AG10803 (cell line): ENCODE measurements at regions not wholly inside any gene's neighbourhood (a gene's known extent, or its start where the extent isn't known, plus 50 kb on each side); places are given as distances from the start of the nearest gene placed in this dataset.

ENCODE experiments used
- DNase-seq: peaks from one replicate; pipeline ENCODE4 v3.0.0; 2010; ENCODE audit warnings: low read depth
- H3K4me3 ChIP-seq: 2 replicates; pipeline ENCODE4 v1.5.1; 2011; ENCODE audit warnings: mild to moderate bottlenecking, low read length, control low read depth
- TF ChIP-seq, protein P1 (sequence below): conservative IDR thresholded peaks from 2 replicates; pipeline ENCODE4 v1.5.1; 2011; ENCODE audit warnings: mild to moderate bottlenecking, low read length, control low read depth, inconsistent platforms

DNA sequence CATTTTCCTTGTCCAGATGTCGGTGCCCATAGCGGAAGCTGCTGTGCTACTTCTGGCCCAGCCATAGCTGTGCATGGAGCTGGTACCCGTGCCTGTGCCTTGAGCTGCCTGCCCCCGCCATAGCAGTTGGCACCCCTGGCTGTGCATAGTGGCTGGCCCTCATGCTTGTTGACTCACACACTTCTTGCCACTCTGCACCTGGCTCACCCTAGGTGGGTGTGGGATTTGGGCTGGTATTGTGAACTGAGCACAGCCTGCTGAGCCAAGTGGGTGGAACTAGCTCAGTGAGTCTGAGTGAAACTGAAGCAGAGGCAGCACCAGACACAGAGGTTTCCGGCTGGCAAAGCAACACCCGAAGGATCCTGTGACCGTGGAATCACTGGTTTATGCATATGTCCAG, 689.5 kb upstream of the EYS start:
- no peak overlapping the region for H3K4me3 ChIP-seq
- DNase-seq: no peak
- TF ChIP-seq, protein P1, sequence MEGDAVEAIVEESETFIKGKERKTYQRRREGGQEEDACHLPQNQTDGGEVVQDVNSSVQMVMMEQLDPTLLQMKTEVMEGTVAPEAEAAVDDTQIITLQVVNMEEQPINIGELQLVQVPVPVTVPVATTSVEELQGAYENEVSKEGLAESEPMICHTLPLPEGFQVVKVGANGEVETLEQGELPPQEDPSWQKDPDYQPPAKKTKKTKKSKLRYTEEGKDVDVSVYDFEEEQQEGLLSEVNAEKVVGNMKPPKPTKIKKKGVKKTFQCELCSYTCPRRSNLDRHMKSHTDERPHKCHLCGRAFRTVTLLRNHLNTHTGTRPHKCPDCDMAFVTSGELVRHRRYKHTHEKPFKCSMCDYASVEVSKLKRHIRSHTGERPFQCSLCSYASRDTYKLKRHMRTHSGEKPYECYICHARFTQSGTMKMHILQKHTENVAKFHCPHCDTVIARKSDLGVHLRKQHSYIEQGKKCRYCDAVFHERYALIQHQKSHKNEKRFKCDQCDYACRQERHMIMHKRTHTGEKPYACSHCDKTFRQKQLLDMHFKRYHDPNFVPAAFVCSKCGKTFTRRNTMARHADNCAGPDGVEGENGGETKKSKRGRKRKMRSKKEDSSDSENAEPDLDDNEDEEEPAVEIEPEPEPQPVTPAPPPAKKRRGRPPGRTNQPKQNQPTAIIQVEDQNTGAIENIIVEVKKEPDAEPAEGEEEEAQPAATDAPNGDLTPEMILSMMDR: no peak

DNA sequence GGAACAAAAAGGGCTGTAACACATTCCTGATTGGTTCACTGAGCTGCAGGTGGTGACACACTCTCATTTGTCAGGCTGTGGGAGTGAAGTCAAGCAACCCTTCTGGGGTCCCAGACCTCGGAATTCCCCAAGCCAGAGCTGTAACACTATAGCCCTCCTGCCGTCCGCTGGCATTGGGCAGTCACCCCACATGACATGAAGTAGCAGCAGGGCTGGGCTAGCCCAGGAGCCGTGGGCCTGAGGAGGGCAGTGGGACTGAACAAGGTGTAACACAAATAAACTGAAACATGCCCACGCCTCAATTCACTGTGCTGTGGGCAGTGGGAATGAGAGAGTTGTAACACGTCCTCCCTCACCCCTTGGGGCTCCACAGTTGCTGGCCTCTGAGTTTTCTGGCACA, 689.1 kb upstream of the EYS start:
- no peak for DNase-seq
- no peak overlapping the region for H3K4me3 ChIP-seq
- TF ChIP-seq, protein P1: no peak

DNA sequence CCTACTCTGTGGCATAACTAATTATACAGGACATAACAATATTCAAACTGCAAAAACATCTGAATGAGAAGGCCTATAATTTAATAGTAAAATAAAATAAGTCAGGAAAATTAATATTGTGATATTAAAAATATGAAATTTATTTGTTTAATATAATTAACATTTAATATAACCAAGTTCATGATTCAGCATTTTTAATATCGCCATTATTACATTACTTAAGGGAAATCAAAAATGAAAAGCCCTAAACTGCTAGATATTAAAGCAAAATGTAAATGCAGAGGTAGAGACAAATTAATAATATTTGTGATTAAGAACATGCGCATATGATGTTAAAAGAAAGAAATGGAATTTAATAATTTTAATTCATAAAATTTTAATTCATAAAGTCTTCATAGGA, 683.4 kb upstream of the EYS start:
- H3K4me3 ChIP-seq: no peak overlapping the region
- TF ChIP-seq, protein P1: no peak
- DNase-seq: no peak

DNA sequence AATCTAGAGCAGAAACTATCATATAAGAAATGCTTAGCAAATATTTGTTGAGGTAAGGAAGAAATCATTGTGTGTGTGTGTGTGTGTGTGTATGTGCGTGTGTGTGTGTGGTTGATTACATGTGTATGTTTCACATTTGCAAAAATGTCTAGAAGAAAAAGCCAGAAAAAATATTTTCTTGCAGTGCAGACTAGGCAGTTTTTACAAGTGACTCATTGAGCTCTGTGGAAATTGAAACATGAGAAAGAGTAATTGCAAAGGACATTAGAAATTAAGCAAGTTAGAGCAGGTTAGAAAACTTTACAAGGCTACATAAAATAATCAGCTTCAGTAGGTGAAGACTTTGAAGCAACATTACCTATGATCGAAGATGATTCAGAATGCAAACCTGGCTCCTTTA, 669.0 kb upstream of the EYS start:
- TF ChIP-seq, protein P1: no peak
- H3K4me3 ChIP-seq: no peak overlapping the region
- peak; percentile 3 for DNase-seq

DNA sequence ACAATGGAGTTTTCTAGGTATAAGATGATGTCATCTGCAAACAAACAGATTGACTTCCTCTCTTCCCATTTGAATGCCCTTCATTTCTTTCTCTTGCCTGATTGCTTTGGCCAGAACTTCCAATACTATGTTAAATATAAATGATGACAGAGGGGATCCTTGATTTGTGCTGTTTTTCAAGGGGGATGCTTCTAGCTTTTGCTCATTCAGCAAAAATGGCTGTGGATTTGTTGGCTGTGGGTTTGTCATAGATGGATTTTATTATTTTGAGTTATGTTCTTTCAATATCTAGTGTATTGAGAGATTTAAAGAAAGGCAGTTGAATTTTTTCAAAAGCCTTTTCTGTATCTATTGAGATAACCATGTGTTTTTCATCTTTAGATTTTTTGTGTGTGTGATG, 662.4 kb upstream of the EYS start:
- TF ChIP-seq, protein P1: no peak
- no peak overlapping the region for H3K4me3 ChIP-seq
- no peak for DNase-seq

DNA sequence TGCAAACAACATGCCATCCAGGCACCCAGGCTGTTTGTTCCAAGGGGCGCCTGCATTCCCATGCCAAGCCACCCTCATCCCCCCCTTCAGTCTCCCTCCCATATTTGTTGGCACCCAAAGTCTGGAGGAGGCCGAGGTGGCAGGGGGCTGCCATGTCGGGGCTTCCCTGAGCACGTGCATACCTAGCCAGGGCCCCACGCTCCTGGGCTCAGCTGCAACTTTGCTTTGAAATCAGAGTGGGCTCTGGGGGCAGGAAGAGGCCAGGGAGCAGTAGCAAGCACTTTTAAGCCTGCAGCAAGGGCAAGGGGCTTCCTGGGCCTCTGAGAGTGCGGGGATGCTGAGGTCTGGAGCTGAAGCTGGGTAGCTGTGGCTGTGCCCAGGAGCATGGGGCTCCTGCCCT, 655.9 kb upstream of the EYS start:
- TF ChIP-seq, protein P1: no peak
- no peak overlapping the region for H3K4me3 ChIP-seq
- no peak for DNase-seq

DNA sequence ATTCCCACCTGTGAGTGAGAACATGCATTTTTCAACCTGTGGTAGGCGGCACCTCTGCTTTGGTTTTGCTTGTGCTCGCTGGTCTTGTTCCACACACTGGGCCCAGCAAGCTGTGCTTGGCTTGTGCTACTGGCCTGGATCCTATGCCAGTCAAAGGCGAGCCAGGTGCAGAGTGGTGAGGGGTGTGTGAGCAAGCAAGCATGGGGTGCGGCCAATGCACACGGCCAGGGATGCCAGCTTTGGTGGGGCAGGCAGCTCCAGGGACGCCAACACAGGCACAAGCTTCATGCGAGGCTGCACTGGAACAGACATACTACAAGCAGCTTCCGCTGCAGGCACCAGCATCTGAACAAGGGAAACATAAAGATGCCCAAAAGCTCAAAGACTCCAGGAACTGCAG, 654.9 kb upstream of the EYS start:
- DNase-seq: no peak
- TF ChIP-seq, protein P1: no peak
- H3K4me3 ChIP-seq: no peak overlapping the region
